VCaP (cell line): ENCODE measurements at regions not wholly inside any gene's neighbourhood (a gene's known extent, or its start where the extent isn't known, plus 50 kb on each side); places are given as distances from the start of the nearest gene placed in this dataset.

Source experiments
- H3K27ac ChIP-seq: fragments of 450-650 bp; 2 replicates; pipeline ENCODE4 v1.5.1; 2017
- TF ChIP-seq, protein P1 (sequence below): fragments of 450-650 bp; conservative IDR thresholded peaks from 2 replicates; pipeline ENCODE4 v1.5.1; 2017; ENCODE audit warnings: mild to moderate bottlenecking, moderate library complexity

DNA sequence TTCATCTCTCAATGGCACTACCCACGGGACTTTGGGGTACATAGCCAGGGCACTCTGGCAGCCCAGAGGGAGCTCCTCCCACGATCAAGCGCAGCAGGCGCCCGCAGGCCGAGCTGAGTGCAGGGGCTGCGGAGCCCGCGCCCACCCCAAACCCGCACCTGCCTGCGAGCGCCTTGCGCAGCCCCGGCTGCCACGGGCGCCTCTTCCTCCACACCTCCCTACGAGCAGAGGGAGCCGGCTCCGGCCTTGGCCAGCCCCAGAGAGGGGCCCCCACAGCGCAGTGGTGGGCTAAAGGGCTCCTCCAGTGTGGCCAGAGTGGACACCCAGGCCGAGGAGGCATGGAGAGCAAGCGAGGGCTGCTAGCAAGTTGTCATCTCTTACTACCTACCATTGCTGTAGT, 165.2 kb downstream of the UBE2E3 start:
- no peak overlapping the region for H3K27ac ChIP-seq

DNA sequence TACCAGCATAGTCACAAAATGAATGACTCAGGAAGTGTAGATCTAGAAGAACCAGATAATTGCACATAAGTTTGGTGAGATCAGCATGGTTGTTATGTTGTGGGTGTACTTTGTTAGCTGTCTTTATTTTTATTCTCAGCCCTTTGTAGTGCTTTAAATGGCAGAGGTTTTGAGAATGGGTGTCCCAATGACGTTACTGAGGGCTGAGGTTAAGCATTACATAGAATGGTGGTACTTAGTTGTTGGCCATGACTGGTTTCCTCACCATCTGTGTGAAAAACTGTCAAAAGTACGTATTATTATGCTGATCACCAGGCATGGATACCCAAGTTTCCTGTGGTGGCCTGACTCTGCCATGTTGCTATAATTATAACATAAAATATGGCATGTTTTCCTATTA, 165.8 kb downstream of the UBE2E3 start:
- no peak overlapping the region for H3K27ac ChIP-seq
- TF ChIP-seq, protein P1, sequence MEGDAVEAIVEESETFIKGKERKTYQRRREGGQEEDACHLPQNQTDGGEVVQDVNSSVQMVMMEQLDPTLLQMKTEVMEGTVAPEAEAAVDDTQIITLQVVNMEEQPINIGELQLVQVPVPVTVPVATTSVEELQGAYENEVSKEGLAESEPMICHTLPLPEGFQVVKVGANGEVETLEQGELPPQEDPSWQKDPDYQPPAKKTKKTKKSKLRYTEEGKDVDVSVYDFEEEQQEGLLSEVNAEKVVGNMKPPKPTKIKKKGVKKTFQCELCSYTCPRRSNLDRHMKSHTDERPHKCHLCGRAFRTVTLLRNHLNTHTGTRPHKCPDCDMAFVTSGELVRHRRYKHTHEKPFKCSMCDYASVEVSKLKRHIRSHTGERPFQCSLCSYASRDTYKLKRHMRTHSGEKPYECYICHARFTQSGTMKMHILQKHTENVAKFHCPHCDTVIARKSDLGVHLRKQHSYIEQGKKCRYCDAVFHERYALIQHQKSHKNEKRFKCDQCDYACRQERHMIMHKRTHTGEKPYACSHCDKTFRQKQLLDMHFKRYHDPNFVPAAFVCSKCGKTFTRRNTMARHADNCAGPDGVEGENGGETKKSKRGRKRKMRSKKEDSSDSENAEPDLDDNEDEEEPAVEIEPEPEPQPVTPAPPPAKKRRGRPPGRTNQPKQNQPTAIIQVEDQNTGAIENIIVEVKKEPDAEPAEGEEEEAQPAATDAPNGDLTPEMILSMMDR, result no peak

More for the DNA sequence above, 165.2 kb downstream of the UBE2E3 start:
- TF ChIP-seq, protein P1, result no peak

DNA sequence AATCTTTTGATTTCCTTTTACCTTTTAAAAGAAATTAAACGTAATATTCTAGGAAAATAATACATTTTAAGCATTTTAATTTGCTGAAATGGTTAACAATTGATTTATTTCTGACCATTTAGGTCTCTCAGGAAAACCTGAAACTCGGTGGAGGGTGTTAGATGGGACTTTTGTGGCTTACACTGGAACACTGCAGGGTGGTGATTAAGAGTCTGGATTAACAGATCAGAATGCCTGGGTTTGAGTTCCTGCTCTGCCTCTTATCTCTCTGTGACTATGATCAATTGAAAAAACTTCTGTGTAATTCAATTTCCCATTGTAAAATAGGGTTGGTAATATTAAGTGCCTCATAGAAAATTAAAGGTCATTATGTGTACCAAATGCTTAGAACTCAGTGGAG, 168.7 kb downstream of the UBE2E3 start:
- TF ChIP-seq, protein P1, result no peak
- H3K27ac ChIP-seq, result no peak overlapping the region

DNA sequence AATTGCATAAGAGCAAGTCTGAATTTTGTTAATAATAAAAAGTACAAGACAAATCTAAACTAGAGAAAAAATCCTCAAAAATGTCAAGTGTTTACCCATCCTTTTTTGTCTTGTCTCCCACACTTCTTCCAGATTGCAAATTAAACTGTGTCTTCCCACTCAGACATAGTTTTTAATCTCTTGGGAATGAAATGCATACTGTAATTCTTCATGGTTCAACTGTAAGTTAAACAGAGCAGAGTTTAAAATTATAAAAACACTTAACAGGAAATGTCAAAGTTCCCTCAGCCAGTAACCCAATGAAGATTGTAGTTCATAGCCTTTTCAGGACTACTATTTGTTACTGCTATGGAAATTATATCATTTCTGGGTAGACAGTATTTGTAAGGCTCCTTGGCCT, 171.8 kb downstream of the UBE2E3 start:
- no peak overlapping the region for H3K27ac ChIP-seq
- TF ChIP-seq, protein P1, result no peak

DNA sequence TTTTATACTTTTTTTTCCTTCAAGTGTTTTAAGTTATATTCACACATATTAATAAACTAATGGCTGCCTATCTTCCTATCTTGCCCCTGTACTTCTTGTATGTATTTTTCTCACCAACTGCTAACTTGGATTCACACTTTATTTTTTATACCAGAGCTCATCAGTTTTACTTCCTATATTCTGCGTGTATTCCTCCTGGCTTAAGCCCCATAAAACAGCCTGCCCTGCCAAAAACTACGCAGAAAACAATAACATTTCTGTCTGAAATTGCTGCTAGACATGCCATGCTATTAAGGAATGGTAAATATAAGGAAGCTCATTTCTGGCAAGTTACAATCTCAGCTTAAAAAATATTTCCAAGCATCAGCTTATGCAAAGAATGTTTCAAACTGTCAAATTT, 172.3 kb downstream of the UBE2E3 start:
- TF ChIP-seq, protein P1, result no peak
- H3K27ac ChIP-seq, result no peak overlapping the region

DNA sequence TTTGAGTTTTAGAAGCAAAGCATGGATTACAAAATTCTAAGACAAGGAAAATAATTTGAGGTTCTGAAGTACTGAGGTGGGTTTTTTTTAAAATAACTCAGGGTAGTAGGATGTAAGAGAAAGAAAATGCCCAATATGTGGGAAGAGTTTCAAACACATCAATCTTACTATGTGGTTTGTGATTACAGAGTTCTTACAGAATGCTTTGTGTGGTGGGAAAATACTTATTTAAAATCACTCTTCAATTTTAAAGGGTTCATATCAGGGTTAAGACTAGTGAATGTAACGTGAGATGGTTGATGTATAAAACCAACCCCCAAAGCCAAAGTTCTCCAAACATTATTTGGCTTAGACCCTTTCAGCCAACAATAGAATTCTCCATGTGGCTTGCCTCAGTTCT, 173.5 kb downstream of the UBE2E3 start:
- TF ChIP-seq, protein P1, result no peak
- no peak overlapping the region for H3K27ac ChIP-seq

DNA sequence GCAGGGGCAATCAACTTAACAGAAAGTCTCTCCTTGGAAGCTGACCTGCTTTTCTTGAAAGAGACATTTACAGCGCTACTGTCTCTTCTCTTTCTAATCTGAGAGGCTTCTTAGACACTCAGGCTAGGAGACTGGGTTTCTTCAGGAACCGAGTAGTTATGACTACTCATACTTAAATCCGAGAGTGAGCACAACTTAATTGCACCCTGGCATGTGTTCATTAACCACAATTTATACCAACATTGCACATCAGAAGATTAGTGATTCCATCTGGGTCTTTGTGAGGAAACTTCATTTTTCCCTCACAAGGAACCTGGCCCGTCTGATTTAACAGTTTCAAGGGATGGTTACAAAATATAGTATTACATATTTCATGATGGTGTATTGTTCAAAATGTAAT, 176.9 kb downstream of the UBE2E3 start:
- no peak overlapping the region for H3K27ac ChIP-seq
- TF ChIP-seq, protein P1, result no peak

DNA sequence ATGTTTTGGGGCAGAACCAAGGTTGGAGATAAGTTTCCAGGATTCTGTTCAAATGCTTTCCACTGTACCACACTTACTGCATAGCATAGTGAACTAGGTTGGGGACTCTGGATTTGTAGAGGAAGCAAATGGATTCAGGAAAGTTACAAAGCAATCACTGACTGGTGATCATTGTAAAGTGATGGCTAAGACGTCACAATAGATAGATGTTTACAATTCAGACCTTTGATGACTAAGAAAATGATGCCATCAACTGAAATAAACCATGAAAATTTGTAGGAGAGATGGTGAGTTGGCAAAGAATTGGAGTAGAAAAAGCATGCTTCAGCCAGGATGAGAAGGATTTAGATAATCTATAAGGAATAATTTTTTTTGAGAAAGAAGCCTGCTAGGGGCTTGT, 178.0 kb downstream of the UBE2E3 start:
- TF ChIP-seq, protein P1, result no peak
- no peak overlapping the region for H3K27ac ChIP-seq
